ENCODE measurements at regions not wholly inside any gene's neighbourhood (a gene's known extent, or its start where the extent isn't known, plus 50 kb on each side); places are given as distances from the start of the nearest gene placed in this dataset.

DNA sequence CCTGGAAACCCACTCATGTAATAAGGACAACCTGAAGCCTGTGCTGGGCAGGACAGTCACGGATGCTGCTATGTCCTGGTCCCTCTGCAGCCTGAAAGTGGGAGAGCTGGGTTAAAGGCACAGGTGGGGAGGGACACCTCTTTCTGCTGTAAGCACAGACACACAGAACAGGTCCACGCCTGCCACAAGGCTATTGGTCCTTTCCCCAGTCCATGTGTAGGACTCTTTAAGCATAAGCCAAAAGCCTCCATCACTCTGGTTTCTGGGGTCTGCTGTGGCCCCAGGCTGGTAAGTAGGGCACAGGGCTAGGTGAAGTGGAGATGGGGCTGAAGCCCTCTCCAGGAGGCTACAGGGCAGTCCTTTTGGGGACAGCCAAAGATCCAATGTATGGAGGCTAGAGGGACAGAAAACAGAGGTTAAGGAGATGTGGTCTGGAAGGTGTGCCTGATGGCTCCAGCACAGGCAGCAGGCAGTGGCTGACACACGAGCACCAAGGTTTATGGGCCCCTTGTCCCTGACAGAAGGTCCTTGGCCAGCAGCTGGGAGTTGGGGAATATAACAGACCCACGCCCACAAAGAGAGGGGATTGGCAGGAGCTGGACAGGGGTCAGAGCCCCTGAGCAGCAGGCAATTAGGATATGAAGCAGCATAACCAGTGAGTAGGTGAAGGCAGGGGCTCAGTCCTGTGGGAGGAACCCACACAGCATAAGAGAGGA lies 203.6 kb upstream of the MVB12B start:
- TF ChIP-seq, protein P1, sequence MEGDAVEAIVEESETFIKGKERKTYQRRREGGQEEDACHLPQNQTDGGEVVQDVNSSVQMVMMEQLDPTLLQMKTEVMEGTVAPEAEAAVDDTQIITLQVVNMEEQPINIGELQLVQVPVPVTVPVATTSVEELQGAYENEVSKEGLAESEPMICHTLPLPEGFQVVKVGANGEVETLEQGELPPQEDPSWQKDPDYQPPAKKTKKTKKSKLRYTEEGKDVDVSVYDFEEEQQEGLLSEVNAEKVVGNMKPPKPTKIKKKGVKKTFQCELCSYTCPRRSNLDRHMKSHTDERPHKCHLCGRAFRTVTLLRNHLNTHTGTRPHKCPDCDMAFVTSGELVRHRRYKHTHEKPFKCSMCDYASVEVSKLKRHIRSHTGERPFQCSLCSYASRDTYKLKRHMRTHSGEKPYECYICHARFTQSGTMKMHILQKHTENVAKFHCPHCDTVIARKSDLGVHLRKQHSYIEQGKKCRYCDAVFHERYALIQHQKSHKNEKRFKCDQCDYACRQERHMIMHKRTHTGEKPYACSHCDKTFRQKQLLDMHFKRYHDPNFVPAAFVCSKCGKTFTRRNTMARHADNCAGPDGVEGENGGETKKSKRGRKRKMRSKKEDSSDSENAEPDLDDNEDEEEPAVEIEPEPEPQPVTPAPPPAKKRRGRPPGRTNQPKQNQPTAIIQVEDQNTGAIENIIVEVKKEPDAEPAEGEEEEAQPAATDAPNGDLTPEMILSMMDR (conservative IDR thresholded peaks at IDR 0.05) = no peak
- TF ChIP-seq EZH2 (IDR thresholded peaks at IDR 0.05; ENCODE audit: low read depth) = no peak
